ENCODE measurements at regions not wholly inside any gene's neighbourhood (a gene's known extent, or its start where the extent isn't known, plus 50 kb on each side); places are given as distances from the start of the nearest gene placed in this dataset.

- no peaks in the 10 kb centered on the region for H3K9me3 ChIP-seq
- ATAC-seq (no peak), FAIRE-seq (no peak), DNase-seq (no peak)
- intact Hi-C loops (cut with DNase I), result no loop called here
- H3K27ac ChIP-seq, result no peak overlapping the region
- no peaks in the 10 kb centered on the region for H3K36me3 ChIP-seq
- WGBS, 2 donors, result 50 to 56% methylated on average over 1 of the region's 1 CpG
- no peak overlapping the region for H3K4me3 ChIP-seq
- no peaks in the 10 kb centered on the region for H3K27me3 ChIP-seq
- no peaks in the 10 kb centered on the region for H3K4me1 ChIP-seq
- TF ChIP-seq, protein P1, sequence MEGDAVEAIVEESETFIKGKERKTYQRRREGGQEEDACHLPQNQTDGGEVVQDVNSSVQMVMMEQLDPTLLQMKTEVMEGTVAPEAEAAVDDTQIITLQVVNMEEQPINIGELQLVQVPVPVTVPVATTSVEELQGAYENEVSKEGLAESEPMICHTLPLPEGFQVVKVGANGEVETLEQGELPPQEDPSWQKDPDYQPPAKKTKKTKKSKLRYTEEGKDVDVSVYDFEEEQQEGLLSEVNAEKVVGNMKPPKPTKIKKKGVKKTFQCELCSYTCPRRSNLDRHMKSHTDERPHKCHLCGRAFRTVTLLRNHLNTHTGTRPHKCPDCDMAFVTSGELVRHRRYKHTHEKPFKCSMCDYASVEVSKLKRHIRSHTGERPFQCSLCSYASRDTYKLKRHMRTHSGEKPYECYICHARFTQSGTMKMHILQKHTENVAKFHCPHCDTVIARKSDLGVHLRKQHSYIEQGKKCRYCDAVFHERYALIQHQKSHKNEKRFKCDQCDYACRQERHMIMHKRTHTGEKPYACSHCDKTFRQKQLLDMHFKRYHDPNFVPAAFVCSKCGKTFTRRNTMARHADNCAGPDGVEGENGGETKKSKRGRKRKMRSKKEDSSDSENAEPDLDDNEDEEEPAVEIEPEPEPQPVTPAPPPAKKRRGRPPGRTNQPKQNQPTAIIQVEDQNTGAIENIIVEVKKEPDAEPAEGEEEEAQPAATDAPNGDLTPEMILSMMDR (IDR thresholded peaks at IDR 0.05), result no peak
Measured at GRCh38 chrX:39480963-39481362, 616.8 kb downstream of the BCOR start.

DNA sequence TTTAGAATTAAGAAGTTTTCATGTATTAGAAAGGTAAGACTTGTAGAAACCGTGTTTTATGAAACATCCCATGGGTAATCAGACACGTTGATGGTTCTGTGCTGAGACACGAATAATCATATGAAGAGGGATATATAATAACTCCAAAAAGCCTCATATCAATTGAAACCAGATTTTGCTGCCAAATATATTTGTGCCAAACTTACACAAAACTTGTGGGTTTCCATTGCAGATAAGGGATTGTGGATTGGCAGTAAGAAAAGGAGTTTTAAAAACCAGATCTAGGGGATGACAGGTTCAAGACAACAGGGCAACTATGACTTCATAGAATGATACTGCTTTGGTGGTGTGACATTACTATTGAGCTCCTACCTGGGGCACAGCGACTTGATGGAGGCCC, 616.1 kb downstream of the BCOR start:
- no peaks in the 10 kb centered on the region for H3K4me1 ChIP-seq
- TF ChIP-seq, protein P1 (IDR thresholded peaks at IDR 0.05), result no peak
- 57 to 76% methylated on average over 4 of the region's 4 CpGs for WGBS, 2 donors
- DNase-seq (no peak), ATAC-seq (no peak), FAIRE-seq (no peak)
- H3K27ac ChIP-seq, result no peak overlapping the region
- no peaks in the 10 kb centered on the region for H3K9me3 ChIP-seq
- no peak overlapping the region for H3K4me3 ChIP-seq
- intact Hi-C loops (cut with DNase I), result no loop called here
- no peaks in the 10 kb centered on the region for H3K36me3 ChIP-seq
- no peaks in the 10 kb centered on the region for H3K27me3 ChIP-seq

- Histone ChIP-seq H3K9me3 (no peaks in the 10 kb centered on the region), H3K27me3 (no peaks in the 10 kb centered on the region), H3K4me3 (no peak overlapping the region), H3K4me1 (no peaks in the 10 kb centered on the region), H3K27ac (no peak overlapping the region), H3K36me3 (no peaks in the 10 kb centered on the region)
- ATAC-seq (no peak), DNase-seq (no peak), FAIRE-seq (no peak)
- TF ChIP-seq, protein P1 (IDR thresholded peaks at IDR 0.05), result no peak
- 65 to 71% methylated on average over 12 of the region's 12 CpGs for WGBS, 2 donors
- intact Hi-C loops (cut with DNase I), result no loop called here
Measured at GRCh38 chrX:39484159-39485068, 613.3 kb downstream of the BCOR start.

GRCh38 chrX:39487166-39487968, 610.4 kb downstream of the BCOR start:
- DNase-seq (no peak), ATAC-seq (no peak), FAIRE-seq (no peak)
- Histone ChIP-seq H3K36me3 (no peaks in the 10 kb centered on the region), H3K9me3 (no peaks in the 10 kb centered on the region), H3K27me3 (peaks cover 0 to 6% (median 0%) of the 10 kb centered on the region in 4 donors), H3K4me3 (no peak overlapping the region), H3K4me1 (no peaks in the 10 kb centered on the region), H3K27ac (no peak overlapping the region)
- intact Hi-C loops (cut with DNase I), result no loop called here
- 58 to 66% methylated on average over 8 of the region's 8 CpGs for WGBS, 2 donors
- TF ChIP-seq, protein P1 (IDR thresholded peaks at IDR 0.05), result no peak
